Right lobe of liver (tissue), 4 donors: ENCODE measurements at regions not wholly inside any gene's neighbourhood (a gene's known extent, or its start where the extent isn't known, plus 50 kb on each side); places are given as distances from the start of the nearest gene placed in this dataset.

Experiments
- POLR2A ChIP-seq: fragments of 450-650 bp; IDR thresholded peaks from one replicate; pipeline ENCODE4 v1.6.1; 2017; ENCODE audit warnings: antibody characterized with exemption, mild to moderate bottlenecking
- TF ChIP-seq, protein P1 (sequence below), 4 donors: fragments of 200-600 bp in 3 of 4; fragments of 450-650 bp in 1 of 4; IDR thresholded peaks; one replicate each; pipeline versions ENCODE4 v1.5.1 to v1.8.0; 2016 to 2022; ENCODE audit warnings: antibody characterized with exemption in 4 of 4, mild to moderate bottlenecking in 2 of 4
- donor health status: DM: no; HTN: no; CAD: no.
- donor health status: DM: no; HTN: no; CAD: no.
- donor health status: DM: no; HTN: yes; CAD: no.

DNA sequence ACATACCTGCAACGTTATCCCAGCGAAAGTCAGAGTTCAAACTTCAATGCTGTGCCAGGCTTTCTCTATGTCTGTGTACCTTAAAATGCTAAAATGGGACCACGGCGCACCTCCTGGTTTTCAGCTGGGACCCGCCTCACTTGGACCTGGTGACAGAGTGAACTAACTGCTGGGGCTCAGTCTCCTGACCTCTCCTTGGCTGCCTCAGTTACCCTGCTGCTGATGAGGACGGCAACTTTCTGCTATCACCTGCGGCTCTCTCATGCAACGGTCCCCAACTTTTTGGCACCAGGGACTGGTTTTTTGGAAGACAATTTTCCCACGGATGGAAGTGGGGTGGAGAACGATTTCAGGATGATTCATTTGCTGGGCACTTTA is 402.8 kb downstream of the BRD1 start:
- TF ChIP-seq, protein P1, sequence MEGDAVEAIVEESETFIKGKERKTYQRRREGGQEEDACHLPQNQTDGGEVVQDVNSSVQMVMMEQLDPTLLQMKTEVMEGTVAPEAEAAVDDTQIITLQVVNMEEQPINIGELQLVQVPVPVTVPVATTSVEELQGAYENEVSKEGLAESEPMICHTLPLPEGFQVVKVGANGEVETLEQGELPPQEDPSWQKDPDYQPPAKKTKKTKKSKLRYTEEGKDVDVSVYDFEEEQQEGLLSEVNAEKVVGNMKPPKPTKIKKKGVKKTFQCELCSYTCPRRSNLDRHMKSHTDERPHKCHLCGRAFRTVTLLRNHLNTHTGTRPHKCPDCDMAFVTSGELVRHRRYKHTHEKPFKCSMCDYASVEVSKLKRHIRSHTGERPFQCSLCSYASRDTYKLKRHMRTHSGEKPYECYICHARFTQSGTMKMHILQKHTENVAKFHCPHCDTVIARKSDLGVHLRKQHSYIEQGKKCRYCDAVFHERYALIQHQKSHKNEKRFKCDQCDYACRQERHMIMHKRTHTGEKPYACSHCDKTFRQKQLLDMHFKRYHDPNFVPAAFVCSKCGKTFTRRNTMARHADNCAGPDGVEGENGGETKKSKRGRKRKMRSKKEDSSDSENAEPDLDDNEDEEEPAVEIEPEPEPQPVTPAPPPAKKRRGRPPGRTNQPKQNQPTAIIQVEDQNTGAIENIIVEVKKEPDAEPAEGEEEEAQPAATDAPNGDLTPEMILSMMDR (IDR thresholded peaks at IDR 0.05), result no peak
- no peak for TF ChIP-seq POLR2A
